ENCODE measurements at regions not wholly inside any gene's neighbourhood (a gene's known extent, or its start where the extent isn't known, plus 50 kb on each side); places are given as distances from the start of the nearest gene placed in this dataset.

DNA sequence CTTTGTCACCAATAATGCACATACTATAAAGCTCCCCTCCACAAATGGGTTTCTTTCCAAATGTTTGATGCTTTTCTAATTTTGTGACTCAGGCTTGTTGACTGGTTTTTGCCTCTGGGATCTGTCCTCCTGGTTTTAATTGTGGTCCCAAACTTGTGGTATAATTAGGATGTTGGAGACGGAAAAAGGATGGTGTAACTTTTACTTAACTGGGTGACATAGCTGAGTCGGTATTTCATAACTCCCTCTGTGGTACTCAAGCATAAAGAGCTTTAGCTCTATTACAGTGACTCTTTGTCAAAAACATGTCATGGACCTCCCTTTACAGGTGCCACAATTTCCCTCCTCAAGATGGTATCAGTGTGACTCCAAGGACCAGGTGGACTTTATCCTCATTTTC, 119.7 kb upstream of the RBPJ start:
- no peaks in the 10 kb centered on the region for H3K4me1 Mint-ChIP-seq (ENCODE audit: unreplicated experiment)
- no peak overlapping the region for H3K4me3 Mint-ChIP-seq (ENCODE audit: unreplicated experiment)

GRCh38 chr4:26204249-26204825, 116.5 kb upstream of the RBPJ start:
- Mint-ChIP-seq H3K27me3 (ENCODE audit: unreplicated experiment) (peaks cover 2% of the 10 kb centered on the region), H3K9me3 (ENCODE audit: unreplicated experiment) (no peaks in the 10 kb centered on the region), H3K4me3 (ENCODE audit: unreplicated experiment) (no peak overlapping the region), H3K4me1 (ENCODE audit: unreplicated experiment) (no peaks in the 10 kb centered on the region), H3K36me3 (ENCODE audit: low read depth, unreplicated experiment) (no peaks in the 10 kb centered on the region), H3K27ac (ENCODE audit: unreplicated experiment) (no peak overlapping the region)
- no peak for DNase-seq (ENCODE audit: low spot score)
- no peak for TF ChIP-seq CTCF (IDR thresholded peaks at IDR 0.05; ENCODE audit: unreplicated experiment)

More for the DNA sequence above, 119.7 kb upstream of the RBPJ start:
- Mint-ChIP-seq H3K9me3 (ENCODE audit: unreplicated experiment) (no peaks in the 10 kb centered on the region), H3K27me3 (ENCODE audit: unreplicated experiment) (peaks cover 2% of the 10 kb centered on the region), H3K27ac (ENCODE audit: unreplicated experiment) (no peak overlapping the region), H3K36me3 (ENCODE audit: low read depth, unreplicated experiment) (no peaks in the 10 kb centered on the region)
- TF ChIP-seq CTCF (IDR thresholded peaks at IDR 0.05; ENCODE audit: unreplicated experiment): no peak
- no peak for DNase-seq (ENCODE audit: low spot score)

- no peak for TF ChIP-seq CTCF (IDR thresholded peaks at IDR 0.05; ENCODE audit: unreplicated experiment)
- H3K27me3 Mint-ChIP-seq (ENCODE audit: unreplicated experiment): peaks cover 2% of the 10 kb centered on the region
- H3K36me3 Mint-ChIP-seq (ENCODE audit: low read depth, unreplicated experiment): no peaks in the 10 kb centered on the region
- H3K9me3 Mint-ChIP-seq (ENCODE audit: unreplicated experiment): no peaks in the 10 kb centered on the region
- no peak for DNase-seq (ENCODE audit: low spot score)
- H3K4me3 Mint-ChIP-seq (ENCODE audit: unreplicated experiment): no peak overlapping the region
- no peaks in the 10 kb centered on the region for H3K4me1 Mint-ChIP-seq (ENCODE audit: unreplicated experiment)
- H3K27ac Mint-ChIP-seq (ENCODE audit: unreplicated experiment): no peak overlapping the region
These were observed 115.9 kb upstream of the RBPJ start for GRCh38 chr4:26204911-26205370.

GRCh38 chr4:26206339-26206738, 114.5 kb upstream of the RBPJ start:
- Mint-ChIP-seq H3K36me3 (ENCODE audit: low read depth, unreplicated experiment) (no peaks in the 10 kb centered on the region), H3K27ac (ENCODE audit: unreplicated experiment) (no peak overlapping the region), H3K4me1 (ENCODE audit: unreplicated experiment) (no peaks in the 10 kb centered on the region), H3K9me3 (ENCODE audit: unreplicated experiment) (no peaks in the 10 kb centered on the region), H3K4me3 (ENCODE audit: unreplicated experiment) (no peak overlapping the region), H3K27me3 (ENCODE audit: unreplicated experiment) (peaks cover 2% of the 10 kb centered on the region)
- TF ChIP-seq CTCF (IDR thresholded peaks at IDR 0.05; ENCODE audit: unreplicated experiment): no peak
- no peak for DNase-seq (ENCODE audit: low spot score)

GRCh38 chr4:26206999-26207398, 113.8 kb upstream of the RBPJ start:
- no peaks in the 10 kb centered on the region for H3K9me3 Mint-ChIP-seq (ENCODE audit: unreplicated experiment)
- no peak overlapping the region for H3K4me3 Mint-ChIP-seq (ENCODE audit: unreplicated experiment)
- DNase-seq (ENCODE audit: low spot score): no peak
- H3K27me3 Mint-ChIP-seq (ENCODE audit: unreplicated experiment): peaks cover 1% of the 10 kb centered on the region
- no peak overlapping the region for H3K27ac Mint-ChIP-seq (ENCODE audit: unreplicated experiment)
- H3K4me1 Mint-ChIP-seq (ENCODE audit: unreplicated experiment): no peaks in the 10 kb centered on the region
- H3K36me3 Mint-ChIP-seq (ENCODE audit: low read depth, unreplicated experiment): no peaks in the 10 kb centered on the region
- TF ChIP-seq CTCF (IDR thresholded peaks at IDR 0.05; ENCODE audit: unreplicated experiment): no peak

Data from endothelial cell (in vitro differentiated cells).